ENCODE measurements at regions not wholly inside any gene's neighbourhood (a gene's known extent, or its start where the extent isn't known, plus 50 kb on each side); places are given as distances from the start of the nearest gene placed in this dataset.

GRCh38 chr9:13952906-13953305 is 361.0 kb downstream of the NFIB start:
- no peaks in the 10 kb centered on the region for H3K27me3 ChIP-seq
- WGBS, 2 donors (ENCODE audit: low coverage in 1 of 2), result 77 to 81% methylated on average over 3 to 4 of the region's 6 CpGs
- H3K27ac ChIP-seq, result no peak overlapping the region
- TF ChIP-seq POLR2AphosphoS5 (IDR thresholded peaks at IDR 0.05) (no peak), POLR2A (IDR thresholded peaks at IDR 0.05) (no peak), EP300 (IDR thresholded peaks at IDR 0.05) (no peak)
- H3K36me3 ChIP-seq, result no peaks in the 10 kb centered on the region
- H3K4me3 ChIP-seq, result no peak overlapping the region
- H3K9me3 ChIP-seq, result peaks cover 0 to 3% (median 0%) of the 10 kb centered on the region in 3 donors
- H3K4me1 ChIP-seq, result peaks cover 0 to 2% (median 0%) of the 10 kb centered on the region in 3 donors
- ATAC-seq, result no peak

GRCh38 chr9:13948037-13948436 is 365.9 kb downstream of the NFIB start:
- no peaks in the 10 kb centered on the region for H3K27me3 ChIP-seq
- no peak for ATAC-seq
- H3K4me3 ChIP-seq, result no peak overlapping the region
- H3K4me1 ChIP-seq, result peaks cover 0 to 6% (median 0%) of the 10 kb centered on the region in 3 donors
- H3K36me3 ChIP-seq, result no peaks in the 10 kb centered on the region
- no peak overlapping the region for H3K27ac ChIP-seq
- H3K9me3 ChIP-seq, result peaks cover 0 to 3% (median 0%) of the 10 kb centered on the region in 3 donors
- 58 to 65% methylated on average over 3 to 4 of the region's 4 CpGs for WGBS, 2 donors (ENCODE audit: low coverage in 1 of 2)
- TF ChIP-seq POLR2A (IDR thresholded peaks at IDR 0.05), result no peak
- no peak for TF ChIP-seq EP300 (IDR thresholded peaks at IDR 0.05)
- TF ChIP-seq POLR2AphosphoS5 (IDR thresholded peaks at IDR 0.05), result no peak
- no peak for TF ChIP-seq CTCF (IDR thresholded peaks at IDR 0.05)

GRCh38 chr9:13943176-13943575 is 370.8 kb downstream of the NFIB start:
- Histone ChIP-seq H3K4me1 (peaks cover 0 to 20% (median 0%) of the 10 kb centered on the region in 3 donors), H3K27me3 (no peaks in the 10 kb centered on the region), H3K27ac (no peak overlapping the region), H3K4me3 (no peak overlapping the region), H3K36me3 (no peaks in the 10 kb centered on the region), H3K9me3 (no peaks in the 10 kb centered on the region)
- TF ChIP-seq EP300 (IDR thresholded peaks at IDR 0.05), result no peak
- TF ChIP-seq POLR2A (IDR thresholded peaks at IDR 0.05), result no peak
- no peak for TF ChIP-seq CTCF (IDR thresholded peaks at IDR 0.05)
- no peak for TF ChIP-seq POLR2AphosphoS5 (IDR thresholded peaks at IDR 0.05)
- ATAC-seq, result no peak

- Histone ChIP-seq H3K27me3 (no peaks in the 10 kb centered on the region), H3K4me3 (no peak overlapping the region), H3K4me1 (peaks cover 0 to 16% (median 0%) of the 10 kb centered on the region in 3 donors), H3K9me3 (no peaks in the 10 kb centered on the region), H3K27ac (peak overlapping the region in 1 of 4 donors; percentile 25), H3K36me3 (no peaks in the 10 kb centered on the region)
- 68 to 71% methylated on average over 4 of the region's 4 CpGs for WGBS, 2 donors (ENCODE audit: low coverage in 1 of 2)
- ATAC-seq, result peak; percentile 84
- TF ChIP-seq EP300 (IDR thresholded peaks at IDR 0.05) (no peak), POLR2A (IDR thresholded peaks at IDR 0.05) (no peak), CTCF (IDR thresholded peaks at IDR 0.05) (no peak), POLR2AphosphoS5 (IDR thresholded peaks at IDR 0.05) (no peak)
Observed at GRCh38 chr9:13942695-13943094, 371.2 kb downstream of the NFIB start.

- WGBS, 2 donors (ENCODE audit: low coverage in 1 of 2), result 83 to 91% methylated on average over 6 of the region's 6 CpGs
- no peak overlapping the region for H3K4me3 ChIP-seq
- no peak for ATAC-seq
Observed at GRCh38 chr9:13942201-13942600, 371.7 kb downstream of the NFIB start.

More at GRCh38 chr9:13942201-13942600, 371.7 kb downstream of the NFIB start:
- Histone ChIP-seq H3K4me1 (peaks cover 0 to 15% (median 0%) of the 10 kb centered on the region in 3 donors), H3K27me3 (no peaks in the 10 kb centered on the region), H3K36me3 (no peaks in the 10 kb centered on the region), H3K27ac (peak overlapping the region in 1 of 4 donors; percentile 25), H3K9me3 (no peaks in the 10 kb centered on the region)
- TF ChIP-seq POLR2A (IDR thresholded peaks at IDR 0.05), result no peak
- no peak for TF ChIP-seq EP300 (IDR thresholded peaks at IDR 0.05)
- TF ChIP-seq CTCF (IDR thresholded peaks at IDR 0.05), result no peak
- TF ChIP-seq POLR2AphosphoS5 (IDR thresholded peaks at IDR 0.05), result no peak

Measured in gastroesophageal sphincter (tissue), 4 donors.